ENCODE measurements at regions not wholly inside any gene's neighbourhood (a gene's known extent, or its start where the extent isn't known, plus 50 kb on each side); places are given as distances from the start of the nearest gene placed in this dataset.

DNA sequence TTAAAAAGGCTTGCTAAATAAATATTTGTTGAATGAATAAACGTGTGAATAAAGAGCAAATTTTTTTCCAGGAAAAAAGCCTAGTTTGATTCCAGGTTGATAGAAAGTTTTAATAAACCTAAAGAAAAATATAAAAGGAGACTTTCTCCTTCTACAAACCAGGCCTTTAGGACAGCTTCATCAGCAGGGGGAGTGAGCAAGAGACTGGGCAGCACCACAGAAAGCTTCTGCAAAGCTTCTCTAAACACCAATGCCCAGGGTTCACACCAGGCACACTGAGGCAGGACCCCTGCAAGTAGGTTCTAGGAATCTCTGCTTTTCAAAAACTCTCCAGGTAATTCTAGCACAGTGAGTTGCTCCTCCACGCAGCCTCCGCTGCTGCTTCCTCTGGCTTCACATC lies 66.4 kb upstream of the SEC61G start:
- TF ChIP-seq, protein P1, sequence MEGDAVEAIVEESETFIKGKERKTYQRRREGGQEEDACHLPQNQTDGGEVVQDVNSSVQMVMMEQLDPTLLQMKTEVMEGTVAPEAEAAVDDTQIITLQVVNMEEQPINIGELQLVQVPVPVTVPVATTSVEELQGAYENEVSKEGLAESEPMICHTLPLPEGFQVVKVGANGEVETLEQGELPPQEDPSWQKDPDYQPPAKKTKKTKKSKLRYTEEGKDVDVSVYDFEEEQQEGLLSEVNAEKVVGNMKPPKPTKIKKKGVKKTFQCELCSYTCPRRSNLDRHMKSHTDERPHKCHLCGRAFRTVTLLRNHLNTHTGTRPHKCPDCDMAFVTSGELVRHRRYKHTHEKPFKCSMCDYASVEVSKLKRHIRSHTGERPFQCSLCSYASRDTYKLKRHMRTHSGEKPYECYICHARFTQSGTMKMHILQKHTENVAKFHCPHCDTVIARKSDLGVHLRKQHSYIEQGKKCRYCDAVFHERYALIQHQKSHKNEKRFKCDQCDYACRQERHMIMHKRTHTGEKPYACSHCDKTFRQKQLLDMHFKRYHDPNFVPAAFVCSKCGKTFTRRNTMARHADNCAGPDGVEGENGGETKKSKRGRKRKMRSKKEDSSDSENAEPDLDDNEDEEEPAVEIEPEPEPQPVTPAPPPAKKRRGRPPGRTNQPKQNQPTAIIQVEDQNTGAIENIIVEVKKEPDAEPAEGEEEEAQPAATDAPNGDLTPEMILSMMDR (IDR thresholded peaks at IDR 0.05; ENCODE audit: low read depth, low read length), result no peak
- no peak for TF ChIP-seq EZH2phosphoT487 (IDR thresholded peaks at IDR 0.05; ENCODE audit: low read depth)
